OCI-LY7 (cell line): ENCODE measurements at regions not wholly inside any gene's neighbourhood (a gene's known extent, or its start where the extent isn't known, plus 50 kb on each side); places are given as distances from the start of the nearest gene placed in this dataset.

Experiments used
- BruUV-seq: library from RNA; stranded (reverse); fragments of 400-500 nt; replicated peaks from 2 replicates; lab custom pipeline; 2021; lab: Mats Ljungman, UMichigan
- CTCF ChIA-PET: fragments of 300-600 bp; sonication (Branson Sonifier 250); formaldehyde crosslinking; loops from one replicate; lab custom pipeline; 2022; ENCODE audit warnings: antibody characterized with exemption; ENCODE audit not compliant: unreplicated experiment; lab: Charles Lee
- POLR2A ChIA-PET: fragments of 300-600 bp; sonication (Branson Sonifier 250); formaldehyde crosslinking; loops from one replicate; lab custom pipeline; 2022; ENCODE audit warnings: antibody characterized with exemption; lab: Charles Lee
- DNase-seq: peaks from one replicate; pipeline ENCODE4 v3.0.0-alpha.2; 2015; ENCODE audit warnings: low spot score
- H2AFZ ChIP-seq: fragments of 200-600 bp; sonication (generic), shearing (Covaris generic); 2 replicates; pipeline ENCODE4 v1.6.1; 2014; ENCODE audit warnings: mild to moderate bottlenecking, antibody characterized with exemption, low read length, moderate library complexity
- H3K27ac ChIP-seq: fragments of 200-600 bp; sonication (generic); 2 replicates; pipeline ENCODE4 v1.5.1; 2014; ENCODE audit warnings: mixed run types, low read depth, mild to moderate bottlenecking, moderate library complexity, low read length, inconsistent platforms; ENCODE audit not compliant: poor library complexity, severe bottlenecking
- H3K36me3 ChIP-seq: fragments of 200-600 bp; sonication (generic); 2 replicates; pipeline ENCODE4 v1.6.1; 2014; ENCODE audit warnings: mild to moderate bottlenecking, antibody characterized with exemption, low read length, moderate library complexity, mixed read lengths; ENCODE audit not compliant: insufficient read depth
- H3K4me1 ChIP-seq: fragments of 200-600 bp; sonication (generic); 2 replicates; pipeline ENCODE4 v1.5.1; 2014; ENCODE audit warnings: mild to moderate bottlenecking, low read length; ENCODE audit not compliant: insufficient read depth, poor library complexity, severe bottlenecking
- H3K4me2 ChIP-seq: fragments of 200-600 bp; sonication (generic); 2 replicates; pipeline ENCODE4 v1.6.1; 2014; ENCODE audit warnings: mild to moderate bottlenecking, low read length
- H3K4me3 ChIP-seq: fragments of 200-600 bp; sonication (generic); 2 replicates; pipeline ENCODE4 v1.5.1; 2014; ENCODE audit warnings: mild to moderate bottlenecking, low read depth, low read length; ENCODE audit not compliant: poor library complexity, severe bottlenecking
- H3K79me2 ChIP-seq: fragments of 200-600 bp; sonication (generic); 2 replicates; pipeline ENCODE4 v1.6.1; 2016; ENCODE audit warnings: low read depth, mild to moderate bottlenecking, low read length, moderate library complexity, mixed read lengths; ENCODE audit not compliant: insufficient read depth
- H3K9me2 ChIP-seq: fragments of 200-600 bp; sonication (generic); 2 replicates; pipeline ENCODE4 v1.6.1; 2016; ENCODE audit warnings: mild to moderate bottlenecking, low read length, mixed read lengths; ENCODE audit not compliant: insufficient read depth
- H3K9me3 ChIP-seq: fragments of 200-600 bp; sonication (generic); 2 replicates; pipeline ENCODE4 v1.6.1; 2014; ENCODE audit warnings: mild to moderate bottlenecking, mixed run types, low read length, mixed read lengths
- H4K20me1 ChIP-seq: fragments of 200-600 bp; sonication (generic); 2 replicates; pipeline ENCODE4 v1.6.1; 2014; ENCODE audit warnings: mild to moderate bottlenecking, antibody characterized with exemption, low read length, moderate library complexity, mixed read lengths; ENCODE audit not compliant: insufficient read depth
- EZH2phosphoT487 ChIP-seq: fragments of 200-600 bp; sonication (generic); IDR thresholded peaks from 2 replicates; pipeline ENCODE4 v1.6.1; 2018; ENCODE audit warnings: low read depth, borderline replicate concordance, mild to moderate bottlenecking, mixed run types, antibody characterized with exemption, low read length, moderate library complexity, mixed read lengths
- intact Hi-C: fragments of 100-400 bp; cut with micrococcal nuclease; formaldehyde crosslinking; loops from one replicate; pipeline ENCODE4 v1.10.0; 2022; ENCODE audit not compliant: unreplicated experiment
- TF ChIP-seq, protein P1 (sequence below): fragments of 200-600 bp; sonication (generic); conservative IDR thresholded peaks from 2 replicates; pipeline ENCODE4 v1.5.1; 2014; ENCODE audit warnings: mild to moderate bottlenecking, antibody characterized with exemption, low read length, moderate library complexity, mixed read lengths

DNA sequence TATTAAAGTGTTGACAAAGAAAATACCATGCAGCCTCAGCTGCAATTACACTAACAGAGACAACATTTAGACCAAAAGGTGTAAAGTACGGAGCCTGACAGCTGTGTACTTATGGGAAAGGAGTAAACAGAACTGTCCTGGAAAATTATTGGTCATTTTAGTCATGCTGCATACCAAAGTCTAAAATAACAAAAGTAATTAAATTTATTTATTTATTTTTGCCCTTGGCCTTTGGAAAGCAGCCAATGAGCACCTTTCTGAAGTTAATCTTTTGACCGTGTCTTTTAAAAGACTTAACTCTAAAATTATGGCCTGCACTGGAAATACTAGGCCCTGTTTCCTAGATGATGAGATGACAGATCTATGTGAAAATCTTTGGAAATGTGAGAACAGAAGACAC lies 597.6 kb downstream of the NXPH1 start:
- POLR2A ChIA-PET = interaction anchor here (0.5 to 0.6 kb wide), 2 partner anchors 743 to 1849 kb away, joined by 3 to 5 read pairs; no protein-coding TSS in a partner anchor
- TF ChIP-seq EZH2phosphoT487 = no peak
- TF ChIP-seq, protein P1, sequence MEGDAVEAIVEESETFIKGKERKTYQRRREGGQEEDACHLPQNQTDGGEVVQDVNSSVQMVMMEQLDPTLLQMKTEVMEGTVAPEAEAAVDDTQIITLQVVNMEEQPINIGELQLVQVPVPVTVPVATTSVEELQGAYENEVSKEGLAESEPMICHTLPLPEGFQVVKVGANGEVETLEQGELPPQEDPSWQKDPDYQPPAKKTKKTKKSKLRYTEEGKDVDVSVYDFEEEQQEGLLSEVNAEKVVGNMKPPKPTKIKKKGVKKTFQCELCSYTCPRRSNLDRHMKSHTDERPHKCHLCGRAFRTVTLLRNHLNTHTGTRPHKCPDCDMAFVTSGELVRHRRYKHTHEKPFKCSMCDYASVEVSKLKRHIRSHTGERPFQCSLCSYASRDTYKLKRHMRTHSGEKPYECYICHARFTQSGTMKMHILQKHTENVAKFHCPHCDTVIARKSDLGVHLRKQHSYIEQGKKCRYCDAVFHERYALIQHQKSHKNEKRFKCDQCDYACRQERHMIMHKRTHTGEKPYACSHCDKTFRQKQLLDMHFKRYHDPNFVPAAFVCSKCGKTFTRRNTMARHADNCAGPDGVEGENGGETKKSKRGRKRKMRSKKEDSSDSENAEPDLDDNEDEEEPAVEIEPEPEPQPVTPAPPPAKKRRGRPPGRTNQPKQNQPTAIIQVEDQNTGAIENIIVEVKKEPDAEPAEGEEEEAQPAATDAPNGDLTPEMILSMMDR = no peak

GRCh38 chr7:9031386-9031785 lies 598.0 kb downstream of the NXPH1 start:
- POLR2A ChIA-PET = interaction anchor here (0.6 kb wide), 1 partner anchor 1848 kb away, joined by 5 read pairs; no protein-coding TSS in a partner anchor
- Histone ChIP-seq H3K9me3 (no peaks in the 10 kb centered on the region), H3K4me3 (no peak overlapping the region), H3K27ac (no peak overlapping the region), H2AFZ (no peak overlapping the region), H4K20me1 (no peaks in the 10 kb centered on the region), H3K9me2 (no peaks in the 10 kb centered on the region), H3K4me2 (no peak overlapping the region), H3K79me2 (no peaks in the 10 kb centered on the region), H3K4me1 (no peaks in the 10 kb centered on the region), H3K36me3 (no peaks in the 10 kb centered on the region)
- DNase-seq = no peak
- CTCF ChIA-PET = no interaction called here
- TF ChIP-seq EZH2phosphoT487 = no peak
- TF ChIP-seq, protein P1 = no peak
- intact Hi-C loops = no loop called here
- no TSS peak for BruUV-seq

More for the DNA sequence above, 597.6 kb downstream of the NXPH1 start:
- Histone ChIP-seq H3K9me3 (no peaks in the 10 kb centered on the region), H3K27ac (no peak overlapping the region), H3K4me3 (no peak overlapping the region), H3K4me2 (no peak overlapping the region), H3K36me3 (no peaks in the 10 kb centered on the region), H2AFZ (no peak overlapping the region), H3K9me2 (no peaks in the 10 kb centered on the region), H3K4me1 (no peaks in the 10 kb centered on the region), H3K79me2 (no peaks in the 10 kb centered on the region), H4K20me1 (no peaks in the 10 kb centered on the region)
- intact Hi-C loops = no loop called here
- no peak for DNase-seq
- CTCF ChIA-PET = no interaction called here
- no TSS peak for BruUV-seq

- no peak overlapping the region for H3K4me3 ChIP-seq
- H3K9me2 ChIP-seq = no peaks in the 10 kb centered on the region
- CTCF ChIA-PET = no interaction called here
- H3K9me3 ChIP-seq = no peaks in the 10 kb centered on the region
- TF ChIP-seq, protein P1 = no peak
- no peak for TF ChIP-seq EZH2phosphoT487
- H3K27ac ChIP-seq = no peak overlapping the region
- POLR2A ChIA-PET = interaction anchor here (0.5 kb wide), 1 partner anchor 1769 kb away, joined by 3 read pairs; no protein-coding TSS in a partner anchor
- H3K79me2 ChIP-seq = no peaks in the 10 kb centered on the region
- H3K4me2 ChIP-seq = no peak overlapping the region
- intact Hi-C loops = no loop called here
- BruUV-seq = no TSS peak
- no peaks in the 10 kb centered on the region for H4K20me1 ChIP-seq
- DNase-seq = no peak
- no peaks in the 10 kb centered on the region for H3K4me1 ChIP-seq
- H3K36me3 ChIP-seq = no peaks in the 10 kb centered on the region
- no peak overlapping the region for H2AFZ ChIP-seq
Measured at GRCh38 chr7:9036080-9036479, 602.7 kb downstream of the NXPH1 start.
